ENCODE measurements at regions not wholly inside any gene's neighbourhood (a gene's known extent, or its start where the extent isn't known, plus 50 kb on each side); places are given as distances from the start of the nearest gene placed in this dataset.

GRCh38 chr1:166699613-166700012, 139.7 kb upstream of the POGK start:
- TF ChIP-seq EZH2 (IDR thresholded peaks at IDR 0.05; ENCODE audit: low read depth) (no peak), CTCF (conservative IDR thresholded peaks at IDR 0.05) (no peak)
- no peaks in the 10 kb centered on the region for H3K9me3 ChIP-seq (ENCODE audit: insufficient read depth, low read depth)
- no peak overlapping the region for H3K27ac ChIP-seq
- no peaks in the 10 kb centered on the region for H3K79me2 ChIP-seq (ENCODE audit: low read depth)
- no peaks in the 10 kb centered on the region; the same call in 1 of the 2 replicates for H3K9me2 ChIP-seq (ENCODE audit: insufficient read depth)
- no peaks in the 10 kb centered on the region for H3F3A ChIP-seq (ENCODE audit: insufficient read depth, low read depth)
- no peaks in the 10 kb centered on the region for H3K36me3 ChIP-seq (ENCODE audit: low read depth)
- ChIA-PET POLR2A (ENCODE audit: unreplicated experiment) (no interaction called here), CTCF (no interaction called here)
- no peak overlapping the region for H3K4me3 ChIP-seq
- peaks cover 9% of the 10 kb centered on the region; the same call in 1 of the 2 replicates for H3K27me3 ChIP-seq (ENCODE audit: insufficient read depth, low read depth)
- no peak overlapping the region for H3K4me2 ChIP-seq
- no peaks in the 10 kb centered on the region for H3K4me1 ChIP-seq (replicated peaks; ENCODE audit: insufficient read depth)
- no peak overlapping the region for H2AFZ ChIP-seq
- BruUV-seq (replicated peaks), result no TSS peak
- intact Hi-C loops (cut with micrococcal nuclease; ENCODE audit: unreplicated experiment), result no loop called here
- no peaks in the 10 kb centered on the region for H4K20me1 ChIP-seq (ENCODE audit: insufficient read depth)
- no peak for DNase-seq

GRCh38 chr1:166700696-166701095, 138.6 kb upstream of the POGK start:
- intact Hi-C loops (cut with micrococcal nuclease; ENCODE audit: unreplicated experiment), result no loop called here
- H3K27ac ChIP-seq, result no peak overlapping the region
- no peak for DNase-seq
- H3K9me2 ChIP-seq (ENCODE audit: insufficient read depth), result no peaks in the 10 kb centered on the region; the same call in 1 of the 2 replicates
- no peaks in the 10 kb centered on the region for H3F3A ChIP-seq (ENCODE audit: insufficient read depth, low read depth)
- H2AFZ ChIP-seq, result no peak overlapping the region
- TF ChIP-seq CTCF (conservative IDR thresholded peaks at IDR 0.05) (no peak), EZH2 (IDR thresholded peaks at IDR 0.05; ENCODE audit: low read depth) (no peak)
- no peak overlapping the region for H3K4me2 ChIP-seq
- no peak overlapping the region for H3K4me3 ChIP-seq
- H3K36me3 ChIP-seq (ENCODE audit: low read depth), result no peaks in the 10 kb centered on the region
- CTCF ChIA-PET, result no interaction called here
- no TSS peak for BruUV-seq (replicated peaks)
- no peaks in the 10 kb centered on the region for H3K4me1 ChIP-seq (replicated peaks; ENCODE audit: insufficient read depth)
- H3K27me3 ChIP-seq (ENCODE audit: insufficient read depth, low read depth), result peaks cover 9% of the 10 kb centered on the region; the same call in 1 of the 2 replicates
- POLR2A ChIA-PET (ENCODE audit: unreplicated experiment), result no interaction called here
- H3K79me2 ChIP-seq (ENCODE audit: low read depth), result no peaks in the 10 kb centered on the region
- H4K20me1 ChIP-seq (ENCODE audit: insufficient read depth), result no peaks in the 10 kb centered on the region
- no peaks in the 10 kb centered on the region for H3K9me3 ChIP-seq (ENCODE audit: insufficient read depth, low read depth)

GRCh38 chr1:166701603-166702100, 137.6 kb upstream of the POGK start:
- H3K36me3 ChIP-seq (ENCODE audit: low read depth), result no peaks in the 10 kb centered on the region
- H3K4me2 ChIP-seq, result no peak overlapping the region
- no peaks in the 10 kb centered on the region for H3K4me1 ChIP-seq (replicated peaks; ENCODE audit: insufficient read depth)
- no peaks in the 10 kb centered on the region for H3F3A ChIP-seq (ENCODE audit: insufficient read depth, low read depth)
- no peaks in the 10 kb centered on the region for H3K9me3 ChIP-seq (ENCODE audit: insufficient read depth, low read depth)
- H3K9me2 ChIP-seq (ENCODE audit: insufficient read depth), result no peaks in the 10 kb centered on the region; the same call in 1 of the 2 replicates
- intact Hi-C loops (cut with micrococcal nuclease; ENCODE audit: unreplicated experiment), result no loop called here
- POLR2A ChIA-PET (ENCODE audit: unreplicated experiment), result no interaction called here
- no peak overlapping the region for H2AFZ ChIP-seq
- TF ChIP-seq CTCF (conservative IDR thresholded peaks at IDR 0.05) (no peak), EZH2 (IDR thresholded peaks at IDR 0.05; ENCODE audit: low read depth) (no peak)
- no peaks in the 10 kb centered on the region for H4K20me1 ChIP-seq (ENCODE audit: insufficient read depth)
- no TSS peak for BruUV-seq (replicated peaks)
- CTCF ChIA-PET, result no interaction called here
- no peak overlapping the region for H3K27ac ChIP-seq
- peaks cover 9% of the 10 kb centered on the region; the same call in 1 of the 2 replicates for H3K27me3 ChIP-seq (ENCODE audit: insufficient read depth, low read depth)
- H3K4me3 ChIP-seq, result no peak overlapping the region
- no peak for DNase-seq
- H3K79me2 ChIP-seq (ENCODE audit: low read depth), result no peaks in the 10 kb centered on the region
